WTC11 (cell line): ENCODE measurements at regions not wholly inside any gene's neighbourhood (a gene's known extent, or its start where the extent isn't known, plus 50 kb on each side); places are given as distances from the start of the nearest gene placed in this dataset.

ENCODE experiments used
- ATAC-seq: fragments of 200-7000 bp; cut with Tn5 transposase; 2 replicates; pipeline ENCODE4 v1.10.0; 2021; ENCODE audit warnings: mild to moderate bottlenecking, moderate library complexity
- CTCF ChIA-PET: fragments of 300-600 bp; sonication (Branson Sonifier 250); formaldehyde crosslinking; loops from one replicate; lab custom pipeline; 2021; ENCODE audit warnings: antibody characterized with exemption; lab: Charles Lee
- POLR2A ChIA-PET: fragments of 350-600 bp; sonication (Branson Sonifier 250); formaldehyde crosslinking; loops from one replicate; lab custom pipeline; 2021; ENCODE audit warnings: antibody characterized with exemption; lab: Charles Lee
- DNase-seq: peaks from one replicate; pipeline ENCODE4 v3.0.0; 2021; ENCODE audit warnings: low spot score
- H3K27ac Mint-ChIP-seq: 2 replicates; pipeline ENCODE4 v1.8.0; 2021; ENCODE audit warnings: mixed read lengths
- H3K27me3 Mint-ChIP-seq: 2 replicates; pipeline ENCODE4 v1.8.0; 2021; ENCODE audit warnings: low read depth, mild to moderate bottlenecking, moderate library complexity, mixed read lengths
- H3K36me3 Mint-ChIP-seq: 2 replicates; pipeline ENCODE4 v1.8.0; 2021; ENCODE audit warnings: mixed read lengths
- H3K4me1 Mint-ChIP-seq: 2 replicates; pipeline ENCODE4 v1.8.0; 2022; ENCODE audit warnings: mixed read lengths
- H3K4me3 Mint-ChIP-seq: 2 replicates; pipeline ENCODE4 v1.8.0; 2021; ENCODE audit warnings: mild to moderate bottlenecking, moderate library complexity, mixed read lengths
- H3K9me3 Mint-ChIP-seq: 2 replicates; pipeline ENCODE4 v1.8.0; 2021; ENCODE audit warnings: mixed read lengths
- AFF4 ChIP-seq: sonication (generic); formaldehyde crosslinking; IDR thresholded peaks from 2 replicates; pipeline ENCODE4 v1.8.1; 2023; ENCODE audit warnings: mild to moderate bottlenecking, missing genetic modification reagents, borderline replicate concordance
- AR ChIP-seq: fragments of 250-450 bp; sonication (Bioruptor Pico); IDR thresholded peaks from 2 replicates; pipeline ENCODE4 v1.9.0; 2021; ENCODE audit warnings: mild to moderate bottlenecking
- E2F5 ChIP-seq: sonication (generic); formaldehyde crosslinking; IDR thresholded peaks from 2 replicates; pipeline ENCODE4 v1.8.1; 2022; ENCODE audit warnings: mild to moderate bottlenecking, moderate library complexity, missing genetic modification reagents
- ELF4 ChIP-seq: sonication (generic); formaldehyde crosslinking; IDR thresholded peaks from 2 replicates; pipeline ENCODE4 v1.8.1; 2022; ENCODE audit warnings: low read depth, mild to moderate bottlenecking, moderate library complexity, missing genetic modification reagents
- GTF2I ChIP-seq: fragments of 250-450 bp; sonication (Bioruptor Pico); conservative IDR thresholded peaks from 2 replicates; pipeline ENCODE4 v1.4.0; 2021; ENCODE audit warnings: mild to moderate bottlenecking
- IRF1 ChIP-seq: sonication (generic); formaldehyde crosslinking; IDR thresholded peaks from 2 replicates; pipeline ENCODE4 v1.8.0; 2023; ENCODE audit warnings: missing genetic modification reagents
- MLX ChIP-seq: sonication (generic); formaldehyde crosslinking; IDR thresholded peaks from 2 replicates; pipeline ENCODE4 v1.8.1; 2023; ENCODE audit warnings: mild to moderate bottlenecking, missing genetic modification reagents, moderate library complexity
- NFATC4 ChIP-seq: fragments of 250-450 bp; sonication (Bioruptor Pico); IDR thresholded peaks from 2 replicates; pipeline ENCODE4 v1.9.0; 2021; ENCODE audit warnings: mild to moderate bottlenecking
- NR2C2 ChIP-seq: sonication (generic); formaldehyde crosslinking; IDR thresholded peaks from 2 replicates; pipeline ENCODE4 v1.8.0; 2022; ENCODE audit warnings: mild to moderate bottlenecking, missing genetic modification reagents
- PRRX2 ChIP-seq: fragments of 250-450 bp; sonication (Bioruptor Pico); IDR thresholded peaks from 2 replicates; pipeline ENCODE4 v1.8.0; 2021; ENCODE audit warnings: mild to moderate bottlenecking
- RORB ChIP-seq: fragments of 250-450 bp; sonication (Bioruptor Pico); IDR thresholded peaks from 2 replicates; pipeline ENCODE4 v1.9.0; 2021; ENCODE audit warnings: mild to moderate bottlenecking
- SP1 ChIP-seq: sonication (generic); formaldehyde crosslinking; conservative IDR thresholded peaks from 2 replicates; pipeline ENCODE4 v1.8.1; 2022; ENCODE audit warnings: missing genetic modification reagents
- TCF7 ChIP-seq: sonication (generic); formaldehyde crosslinking; IDR thresholded peaks from 2 replicates; pipeline ENCODE4 v1.8.0; 2022; ENCODE audit warnings: mild to moderate bottlenecking, low read depth, missing genetic modification reagents, moderate library complexity
- TEAD1 ChIP-seq: sonication (generic); formaldehyde crosslinking; IDR thresholded peaks from 2 replicates; pipeline ENCODE4 v1.8.0; 2022; ENCODE audit warnings: mild to moderate bottlenecking, missing genetic modification reagents
- ZBTB21 ChIP-seq: sonication (generic); formaldehyde crosslinking; IDR thresholded peaks from 2 replicates; pipeline ENCODE4 v1.8.1; 2023; ENCODE audit warnings: mild to moderate bottlenecking, missing genetic modification reagents, borderline replicate concordance
- ZNF138 ChIP-seq: sonication (generic); formaldehyde crosslinking; conservative IDR thresholded peaks from 2 replicates; pipeline ENCODE4 v1.8.1; 2022; ENCODE audit warnings: mild to moderate bottlenecking, moderate library complexity, missing genetic modification reagents
- ZNF219 ChIP-seq: sonication (generic); formaldehyde crosslinking; IDR thresholded peaks from 2 replicates; pipeline ENCODE4 v1.8.0; 2023; ENCODE audit warnings: missing genetic modification reagents, mild to moderate bottlenecking, borderline replicate concordance
- ZNF317 ChIP-seq: sonication (generic); formaldehyde crosslinking; IDR thresholded peaks from 2 replicates; pipeline ENCODE4 v1.8.1; 2023; ENCODE audit warnings: low read depth, mild to moderate bottlenecking, moderate library complexity, missing genetic modification reagents, borderline replicate concordance
- ZNF396 ChIP-seq: fragments of 250-450 bp; sonication (Bioruptor Pico); IDR thresholded peaks from 2 replicates; pipeline ENCODE4 v1.8.0; 2021; ENCODE audit warnings: mild to moderate bottlenecking, moderate library complexity, borderline replicate concordance
- ZNF425 ChIP-seq: fragments of 250-450 bp; sonication (Bioruptor Pico); conservative IDR thresholded peaks from 2 replicates; pipeline ENCODE4 v1.9.0; 2021; ENCODE audit warnings: mild to moderate bottlenecking
- ZSCAN18 ChIP-seq: fragments of 250-450 bp; sonication (Bioruptor Pico); IDR thresholded peaks from 2 replicates; pipeline ENCODE4 v2.1.2; 2022; ENCODE audit warnings: mild to moderate bottlenecking, moderate library complexity

GRCh38 chr5:9776525-9776924 is 146.4 kb upstream of the TAS2R1 start (continued):
- TF ChIP-seq RORB (CRISPR knock-in tag) (no peak), AR (CRISPR knock-in tag) (no peak), ZBTB21 (CRISPR knock-in tag) (no peak), IRF1 (CRISPR knock-in tag) (no peak)

- Mint-ChIP-seq H3K4me3 (no peak overlapping the region), H3K27me3 (no peaks in the 10 kb centered on the region), H3K9me3 (peaks cover 27% of the 10 kb centered on the region), H3K27ac (no peak overlapping the region), H3K4me1 (no peaks in the 10 kb centered on the region), H3K36me3 (peaks cover 6% of the 10 kb centered on the region; the same call in 1 of the 2 replicates)
- ChIA-PET CTCF (interaction anchor here (0.7 to 3.7 kb wide), 6 partner anchors 12 to 371 kb away, joined by 3 to 24 read pairs (median 6); no protein-coding TSS in a partner anchor), POLR2A (no interaction called here)
- no peak for DNase-seq
- no peak for ATAC-seq
- no peak for TF ChIP-seq ZNF219 (CRISPR knock-in tag)
- no peak for TF ChIP-seq NR2C2 (CRISPR knock-in tag)
- TF ChIP-seq E2F5 (CRISPR knock-in tag): no peak
- no peak for TF ChIP-seq ELF4 (CRISPR knock-in tag)
- no peak for TF ChIP-seq ZSCAN18 (CRISPR knock-in tag)
- no peak for TF ChIP-seq TCF7
- TF ChIP-seq AFF4 (CRISPR knock-in tag): no peak
- TF ChIP-seq ZNF138 (CRISPR knock-in tag): no peak
- TF ChIP-seq ZBTB21 (CRISPR knock-in tag): no peak
- no peak for TF ChIP-seq ZNF396 (CRISPR knock-in tag)
- no peak for TF ChIP-seq SP1 (CRISPR knock-in tag)
- TF ChIP-seq PRRX2: no peak
- no peak for TF ChIP-seq ZNF317
- no peak for TF ChIP-seq TEAD1 (CRISPR knock-in tag)
- no peak for TF ChIP-seq ZNF425 (CRISPR knock-in tag)
- TF ChIP-seq MLX (CRISPR knock-in tag): no peak
- no peak for TF ChIP-seq NFATC4 (CRISPR knock-in tag)
- no peak for TF ChIP-seq GTF2I (CRISPR knock-in tag)
- no peak for TF ChIP-seq IRF1 (CRISPR knock-in tag)
These were observed 145.2 kb upstream of the TAS2R1 start for GRCh38 chr5:9775339-9775738.
